HEK293T (cell line): ENCODE measurements at regions not wholly inside any gene's neighbourhood (a gene's known extent, or its start where the extent isn't known, plus 50 kb on each side); places are given as distances from the start of the nearest gene placed in this dataset.

Experiments
- BHLHE40 ChIP-seq: fragments of 450-650 bp; IDR thresholded peaks from 2 replicates; pipeline ENCODE4 v1.6.1; 2016; ENCODE audit warnings: mild to moderate bottlenecking, moderate library complexity, borderline replicate concordance
- FOXM1 ChIP-seq: fragments of 450-650 bp; IDR thresholded peaks from 2 replicates; pipeline ENCODE4 v1.6.1; 2017; ENCODE audit warnings: mild to moderate bottlenecking, borderline replicate concordance
- HDGF ChIP-seq: fragments of 450-650 bp; IDR thresholded peaks from 2 replicates; pipeline ENCODE4 v1.6.1; 2017; ENCODE audit warnings: antibody characterized with exemption, borderline replicate concordance
- LEF1 ChIP-seq: fragments of 450-650 bp; IDR thresholded peaks from 2 replicates; pipeline ENCODE4 v1.6.1; 2017; ENCODE audit warnings: mild to moderate bottlenecking, borderline replicate concordance
- NFRKB ChIP-seq: fragments of 450-650 bp; IDR thresholded peaks from 2 replicates; pipeline ENCODE4 v1.6.1; 2016; ENCODE audit warnings: mild to moderate bottlenecking, moderate library complexity
- SP1 ChIP-seq: fragments of 450-650 bp; IDR thresholded peaks from 2 replicates; pipeline ENCODE4 v1.6.1; 2017
- SUZ12 ChIP-seq: fragments of 450-650 bp; IDR thresholded peaks from 2 replicates; pipeline ENCODE4 v1.6.1; 2016; ENCODE audit warnings: mild to moderate bottlenecking
- TF ChIP-seq, protein P1 (sequence below): fragments of 450-650 bp; IDR thresholded peaks from 2 replicates; pipeline ENCODE4 v1.6.1; 2016

DNA sequence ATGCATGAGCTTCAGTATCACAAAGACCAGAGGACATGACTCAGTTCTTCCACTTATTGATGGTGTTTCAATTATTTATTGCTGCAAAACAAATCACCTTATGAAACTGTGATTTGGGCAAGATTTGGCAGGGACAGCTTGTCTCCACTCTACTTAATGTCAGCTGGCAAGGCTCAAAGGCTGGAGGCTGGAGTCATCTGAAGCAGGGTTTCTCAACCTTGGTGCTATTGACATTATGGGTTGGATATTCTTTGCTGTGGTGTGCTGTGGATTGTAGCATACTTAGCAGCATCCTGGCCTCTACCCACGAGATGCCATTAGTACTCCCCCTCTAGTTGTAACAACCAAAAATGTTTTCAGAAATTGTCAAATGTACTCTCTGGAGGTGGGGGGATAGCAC is 138.8 kb upstream of the PEX5L start:
- TF ChIP-seq HDGF, result no peak
- TF ChIP-seq LEF1, result no peak
- no peak for TF ChIP-seq SP1
- no peak for TF ChIP-seq FOXM1
- TF ChIP-seq BHLHE40, result no peak
- TF ChIP-seq NFRKB, result no peak
- TF ChIP-seq, protein P1, sequence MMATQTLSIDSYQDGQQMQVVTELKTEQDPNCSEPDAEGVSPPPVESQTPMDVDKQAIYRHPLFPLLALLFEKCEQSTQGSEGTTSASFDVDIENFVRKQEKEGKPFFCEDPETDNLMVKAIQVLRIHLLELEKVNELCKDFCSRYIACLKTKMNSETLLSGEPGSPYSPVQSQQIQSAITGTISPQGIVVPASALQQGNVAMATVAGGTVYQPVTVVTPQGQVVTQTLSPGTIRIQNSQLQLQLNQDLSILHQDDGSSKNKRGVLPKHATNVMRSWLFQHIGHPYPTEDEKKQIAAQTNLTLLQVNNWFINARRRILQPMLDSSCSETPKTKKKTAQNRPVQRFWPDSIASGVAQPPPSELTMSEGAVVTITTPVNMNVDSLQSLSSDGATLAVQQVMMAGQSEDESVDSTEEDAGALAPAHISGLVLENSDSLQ, result no peak
- TF ChIP-seq SUZ12, result no peak
